MCF 10A (cell line): ENCODE measurements at regions not wholly inside any gene's neighbourhood (a gene's known extent, or its start where the extent isn't known, plus 50 kb on each side); places are given as distances from the start of the nearest gene placed in this dataset.

ENCODE experiments used
- BruUV-seq: library from RNA; stranded (reverse); fragments of 400-500 nt; replicated peaks from 2 replicates; lab custom pipeline; 2021; lab: Mats Ljungman, UMichigan
- CTCF ChIA-PET: fragments of 300-600 bp; sonication (Branson Sonifier 250); formaldehyde crosslinking; extraction: SDS; loops from one replicate; lab custom pipeline; 2021; ENCODE audit warnings: antibody characterized with exemption, inconsistent platforms; lab: Yijun Ruan, JAX
- POLR2A ChIA-PET: fragments of 300-600, 350-650 bp; sonication (Branson Sonifier 250); formaldehyde crosslinking; extraction: SDS; loops from one replicate; lab custom pipeline; 2020; ENCODE audit warnings: antibody characterized with exemption, inconsistent platforms; lab: Yijun Ruan, JAX
- DNase-seq: peaks from one replicate; pipeline ENCODE4 v3.0.0-alpha.2; 2018; ENCODE audit not compliant: unreplicated experiment
- H3K27ac Mint-ChIP-seq: one replicate; pipeline ENCODE4 v1.8.0; 2022; ENCODE audit warnings: mild to moderate bottlenecking, low read depth, mixed read lengths; ENCODE audit not compliant: unreplicated experiment
- H3K27me3 Mint-ChIP-seq: one replicate; pipeline ENCODE4 v1.8.0; 2022; ENCODE audit warnings: mixed read lengths; ENCODE audit not compliant: insufficient read depth, unreplicated experiment
- H3K36me3 Mint-ChIP-seq: one replicate; pipeline ENCODE4 v1.8.0; 2022; ENCODE audit warnings: mild to moderate bottlenecking, moderate library complexity, mixed read lengths; ENCODE audit not compliant: insufficient read depth, unreplicated experiment
- H3K4me1 Mint-ChIP-seq: one replicate; pipeline ENCODE4 v1.8.0; 2022; ENCODE audit warnings: mixed read lengths; ENCODE audit not compliant: insufficient read depth, unreplicated experiment
- H3K4me3 Mint-ChIP-seq: one replicate; pipeline ENCODE4 v1.8.0; 2022; ENCODE audit warnings: mild to moderate bottlenecking, moderate library complexity, mixed read lengths; ENCODE audit not compliant: unreplicated experiment
- H3K9me3 Mint-ChIP-seq: one replicate; pipeline ENCODE4 v1.8.0; 2022; ENCODE audit warnings: mixed read lengths; ENCODE audit not compliant: unreplicated experiment
- CTCF ChIP-seq: fragments of 200-600 bp; IDR thresholded peaks from one replicate; pipeline ENCODE4 v1.8.0; 2022; ENCODE audit warnings: antibody characterized with exemption, mild to moderate bottlenecking; ENCODE audit not compliant: unreplicated experiment
- intact Hi-C: fragments of 100-400 bp; cut with micrococcal nuclease; formaldehyde crosslinking; loops from 2 replicates; pipeline ENCODE4 v1.14.1; 2022

GRCh38 chr2:201568217-201568820 lies 75.0 kb downstream of the TMEM237 start:
- no TSS peak for BruUV-seq
- Mint-ChIP-seq H3K27ac (no peak overlapping the region), H3K9me3 (no peaks in the 10 kb centered on the region), H3K4me1 (no peaks in the 10 kb centered on the region), H3K36me3 (no peaks in the 10 kb centered on the region), H3K4me3 (no peak overlapping the region), H3K27me3 (no peaks in the 10 kb centered on the region)
- no peak for DNase-seq
- CTCF ChIA-PET, result no interaction called here
- no peak for TF ChIP-seq CTCF
- POLR2A ChIA-PET, result interaction anchor here (0.8 to 1.6 kb wide), 2 partner anchors 11 to 22 kb away, joined by 3 read pairs; no protein-coding TSS in a partner anchor
- intact Hi-C loops, result no loop called here

- H3K4me1 Mint-ChIP-seq, result no peaks in the 10 kb centered on the region
- no peaks in the 10 kb centered on the region for H3K27me3 Mint-ChIP-seq
- no peak for TF ChIP-seq CTCF
- H3K4me3 Mint-ChIP-seq, result no peak overlapping the region
- no peak overlapping the region for H3K27ac Mint-ChIP-seq
- ChIA-PET CTCF (no interaction called here), POLR2A (no interaction called here)
- BruUV-seq, result no TSS peak
- no peaks in the 10 kb centered on the region for H3K9me3 Mint-ChIP-seq
- H3K36me3 Mint-ChIP-seq, result no peaks in the 10 kb centered on the region
- no peak for DNase-seq
- intact Hi-C loops, result no loop called here
These were observed 84.1 kb downstream of the TMEM237 start for GRCh38 chr2:201559067-201559710.

- BruUV-seq, result no TSS peak
- ChIA-PET CTCF (no interaction called here), POLR2A (no interaction called here)
- Mint-ChIP-seq H3K4me1 (no peaks in the 10 kb centered on the region), H3K27ac (no peak overlapping the region), H3K9me3 (no peaks in the 10 kb centered on the region), H3K27me3 (no peaks in the 10 kb centered on the region), H3K4me3 (no peak overlapping the region), H3K36me3 (no peaks in the 10 kb centered on the region)
- TF ChIP-seq CTCF, result no peak
- intact Hi-C loops, result no loop called here
- DNase-seq, result no peak
These were observed 84.6 kb downstream of the TMEM237 start for GRCh38 chr2:201558665-201559064.

- no TSS peak for BruUV-seq
- no peak for DNase-seq
- ChIA-PET CTCF (no interaction called here), POLR2A (no interaction called here)
- H3K4me3 Mint-ChIP-seq, result no peak overlapping the region
- no peak overlapping the region for H3K27ac Mint-ChIP-seq
- no peaks in the 10 kb centered on the region for H3K36me3 Mint-ChIP-seq
- H3K4me1 Mint-ChIP-seq, result no peaks in the 10 kb centered on the region
- intact Hi-C loops, result no loop called here
- no peaks in the 10 kb centered on the region for H3K9me3 Mint-ChIP-seq
- TF ChIP-seq CTCF, result no peak
- H3K27me3 Mint-ChIP-seq, result no peaks in the 10 kb centered on the region
These were observed 85.1 kb downstream of the TMEM237 start for GRCh38 chr2:201558232-201558631.
